Glomerular endothelial cell (primary cell): ENCODE measurements at regions not wholly inside any gene's neighbourhood (a gene's known extent, or its start where the extent isn't known, plus 50 kb on each side); places are given as distances from the start of the nearest gene placed in this dataset.

Source experiments
- DNase-seq: peaks from one replicate; pipeline ENCODE4 v3.0.0-alpha.2; 2011; ENCODE audit warnings: low read depth, low spot score; ENCODE audit errors: extremely low read depth

GRCh38 chr10:43891241-43891640 lies 242.6 kb upstream of the ZNF32 start:
- DNase-seq: no peak

GRCh38 chr10:43890124-43890523 lies 241.4 kb upstream of the ZNF32 start:
- DNase-seq: no peak

- no peak for DNase-seq
Observed at GRCh38 chr10:43888586-43888985, 239.9 kb upstream of the ZNF32 start.

- DNase-seq: no peak
Observed at GRCh38 chr10:43885842-43886241, 237.2 kb upstream of the ZNF32 start.

GRCh38 chr10:43885252-43885651 lies 236.6 kb upstream of the ZNF32 start:
- DNase-seq: no peak

GRCh38 chr10:43884501-43885105 lies 235.9 kb upstream of the ZNF32 start:
- DNase-seq: no peak

GRCh38 chr10:43882711-43883110 lies 234.0 kb upstream of the ZNF32 start:
- DNase-seq: no peak

- DNase-seq: no peak
Observed at GRCh38 chr10:43881657-43882056, 233.0 kb upstream of the ZNF32 start.

- no peak for DNase-seq
Observed at GRCh38 chr10:43880160-43880559, 231.5 kb upstream of the ZNF32 start.

GRCh38 chr10:43879742-43880141 lies 231.1 kb upstream of the ZNF32 start:
- no peak for DNase-seq

GRCh38 chr10:43879162-43879561 lies 230.5 kb upstream of the ZNF32 start:
- DNase-seq: no peak

GRCh38 chr10:43878386-43878785 lies 229.7 kb upstream of the ZNF32 start:
- DNase-seq: no peak

- DNase-seq: no peak
Observed at GRCh38 chr10:43876976-43877375, 228.3 kb upstream of the ZNF32 start.

GRCh38 chr10:43874984-43875383 lies 226.3 kb upstream of the ZNF32 start:
- DNase-seq: no peak

- DNase-seq: no peak
Observed at GRCh38 chr10:43873717-43874116, 225.0 kb upstream of the ZNF32 start.

GRCh38 chr10:43872644-43873043 lies 224.0 kb upstream of the ZNF32 start:
- no peak for DNase-seq

- no peak for DNase-seq
Observed at GRCh38 chr10:43871545-43871944, 222.9 kb upstream of the ZNF32 start.

- no peak for DNase-seq
Observed at GRCh38 chr10:43870968-43871439, 222.3 kb upstream of the ZNF32 start.

- DNase-seq: no peak
Observed at GRCh38 chr10:43869669-43870322, 221.1 kb upstream of the ZNF32 start.

GRCh38 chr10:43868952-43869351 lies 220.3 kb upstream of the ZNF32 start:
- DNase-seq: no peak

- DNase-seq: no peak
Observed at GRCh38 chr10:43867667-43868565, 219.2 kb upstream of the ZNF32 start.

- no peak for DNase-seq
Observed at GRCh38 chr10:43867113-43867512, 218.4 kb upstream of the ZNF32 start.
